ENCODE measurements at regions not wholly inside any gene's neighbourhood (a gene's known extent, or its start where the extent isn't known, plus 50 kb on each side); places are given as distances from the start of the nearest gene placed in this dataset.

- TF ChIP-seq, protein P1, sequence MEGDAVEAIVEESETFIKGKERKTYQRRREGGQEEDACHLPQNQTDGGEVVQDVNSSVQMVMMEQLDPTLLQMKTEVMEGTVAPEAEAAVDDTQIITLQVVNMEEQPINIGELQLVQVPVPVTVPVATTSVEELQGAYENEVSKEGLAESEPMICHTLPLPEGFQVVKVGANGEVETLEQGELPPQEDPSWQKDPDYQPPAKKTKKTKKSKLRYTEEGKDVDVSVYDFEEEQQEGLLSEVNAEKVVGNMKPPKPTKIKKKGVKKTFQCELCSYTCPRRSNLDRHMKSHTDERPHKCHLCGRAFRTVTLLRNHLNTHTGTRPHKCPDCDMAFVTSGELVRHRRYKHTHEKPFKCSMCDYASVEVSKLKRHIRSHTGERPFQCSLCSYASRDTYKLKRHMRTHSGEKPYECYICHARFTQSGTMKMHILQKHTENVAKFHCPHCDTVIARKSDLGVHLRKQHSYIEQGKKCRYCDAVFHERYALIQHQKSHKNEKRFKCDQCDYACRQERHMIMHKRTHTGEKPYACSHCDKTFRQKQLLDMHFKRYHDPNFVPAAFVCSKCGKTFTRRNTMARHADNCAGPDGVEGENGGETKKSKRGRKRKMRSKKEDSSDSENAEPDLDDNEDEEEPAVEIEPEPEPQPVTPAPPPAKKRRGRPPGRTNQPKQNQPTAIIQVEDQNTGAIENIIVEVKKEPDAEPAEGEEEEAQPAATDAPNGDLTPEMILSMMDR (IDR thresholded peaks at IDR 0.05): no peak
- TF ChIP-seq POLR2A (IDR thresholded peaks at IDR 0.05): no peak
Measured at GRCh38 chr20:11271319-11271718, 597.5 kb upstream of the JAG1 start.

All from lower leg skin (tissue), 3 donors.